HEK293 (cell line): ENCODE measurements at regions not wholly inside any gene's neighbourhood (a gene's known extent, or its start where the extent isn't known, plus 50 kb on each side); places are given as distances from the start of the nearest gene placed in this dataset.

Experiments used
- PRDM1 ChIP-seq: fragments of 450-650 bp; formaldehyde crosslinking; IDR thresholded peaks from 2 replicates; pipeline ENCODE4; 2016; ENCODE audit warnings: missing biosample characterization, missing genetic modification characterization
- REST ChIP-seq: fragments of 450-650 bp; formaldehyde crosslinking; IDR thresholded peaks from 2 replicates; pipeline ENCODE4 v1.5.1; 2016; ENCODE audit warnings: missing biosample characterization, missing genetic modification characterization
- YY1 ChIP-seq: fragments of 450-650 bp; formaldehyde crosslinking; IDR thresholded peaks from 2 replicates; pipeline ENCODE4 v1.5.1; 2018; ENCODE audit warnings: missing biosample characterization, missing genetic modification characterization
- ZBTB20 ChIP-seq: fragments of 450-650 bp; formaldehyde crosslinking; IDR thresholded peaks from 2 replicates; pipeline ENCODE4 v1.5.1; 2016; ENCODE audit warnings: missing biosample characterization, missing genetic modification characterization
- ZBTB49 ChIP-seq: fragments of 450-650 bp; formaldehyde crosslinking; IDR thresholded peaks from 2 replicates; pipeline ENCODE4 v1.5.1; 2016; ENCODE audit warnings: missing biosample characterization, missing genetic modification characterization, low read depth
- ZBTB7A ChIP-seq: fragments of 450-650 bp; formaldehyde crosslinking; IDR thresholded peaks from 2 replicates; pipeline ENCODE4 v1.5.1; 2016; ENCODE audit warnings: low read depth, missing biosample characterization, missing genetic modification characterization
- ZFP41 ChIP-seq: fragments of 450-650 bp; formaldehyde crosslinking; IDR thresholded peaks from 2 replicates; pipeline ENCODE4 v1.5.1; 2016; ENCODE audit warnings: missing biosample characterization, missing genetic modification characterization, borderline replicate concordance
- ZNF114 ChIP-seq: fragments of 450-650 bp; formaldehyde crosslinking; IDR thresholded peaks from 2 replicates; pipeline ENCODE4 v1.5.0; 2017; ENCODE audit warnings: missing biosample characterization, missing genetic modification characterization
- ZNF121 ChIP-seq: fragments of 450-650 bp; formaldehyde crosslinking; IDR thresholded peaks from 2 replicates; pipeline ENCODE4 v1.5.1; 2016; ENCODE audit warnings: missing biosample characterization, missing genetic modification characterization
- ZNF654 ChIP-seq: fragments of 450-650 bp; formaldehyde crosslinking; IDR thresholded peaks from 2 replicates; pipeline ENCODE4 v1.5.1; 2016; ENCODE audit warnings: low read depth, missing biosample characterization, missing genetic modification characterization
- ZNF670 ChIP-seq: fragments of 450-650 bp; formaldehyde crosslinking; IDR thresholded peaks from 2 replicates; pipeline ENCODE4 v1.5.1; 2016; ENCODE audit warnings: missing biosample characterization, missing genetic modification characterization, low read depth
- TF ChIP-seq, protein P1 (sequence below): fragments of 450-650 bp; formaldehyde crosslinking; IDR thresholded peaks from 2 replicates; pipeline ENCODE4 v1.5.1; 2016; ENCODE audit warnings: missing biosample characterization, missing genetic modification characterization

DNA sequence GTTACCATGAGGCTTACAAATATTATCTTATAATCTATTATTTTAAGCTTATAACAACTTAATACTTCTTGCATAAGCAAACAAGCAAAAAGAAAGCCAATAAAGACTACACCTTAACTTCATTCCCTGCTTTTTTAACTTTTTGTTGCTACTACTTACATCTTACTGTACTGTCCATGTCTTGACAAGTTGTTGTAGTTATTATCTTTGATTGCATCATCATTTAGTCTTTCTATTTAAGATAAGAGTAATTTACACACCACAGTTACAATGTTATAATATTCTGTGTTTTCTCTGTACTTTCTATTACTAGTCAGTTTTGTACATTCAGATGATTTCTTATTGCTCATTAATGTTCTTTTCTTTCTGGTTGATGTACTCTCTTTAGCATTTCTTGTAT, 346.6 kb downstream of the SMARCA1 start:
- no peak for TF ChIP-seq ZNF670 (tag by site-specific recombination)
- TF ChIP-seq YY1: no peak
- TF ChIP-seq, protein P1, sequence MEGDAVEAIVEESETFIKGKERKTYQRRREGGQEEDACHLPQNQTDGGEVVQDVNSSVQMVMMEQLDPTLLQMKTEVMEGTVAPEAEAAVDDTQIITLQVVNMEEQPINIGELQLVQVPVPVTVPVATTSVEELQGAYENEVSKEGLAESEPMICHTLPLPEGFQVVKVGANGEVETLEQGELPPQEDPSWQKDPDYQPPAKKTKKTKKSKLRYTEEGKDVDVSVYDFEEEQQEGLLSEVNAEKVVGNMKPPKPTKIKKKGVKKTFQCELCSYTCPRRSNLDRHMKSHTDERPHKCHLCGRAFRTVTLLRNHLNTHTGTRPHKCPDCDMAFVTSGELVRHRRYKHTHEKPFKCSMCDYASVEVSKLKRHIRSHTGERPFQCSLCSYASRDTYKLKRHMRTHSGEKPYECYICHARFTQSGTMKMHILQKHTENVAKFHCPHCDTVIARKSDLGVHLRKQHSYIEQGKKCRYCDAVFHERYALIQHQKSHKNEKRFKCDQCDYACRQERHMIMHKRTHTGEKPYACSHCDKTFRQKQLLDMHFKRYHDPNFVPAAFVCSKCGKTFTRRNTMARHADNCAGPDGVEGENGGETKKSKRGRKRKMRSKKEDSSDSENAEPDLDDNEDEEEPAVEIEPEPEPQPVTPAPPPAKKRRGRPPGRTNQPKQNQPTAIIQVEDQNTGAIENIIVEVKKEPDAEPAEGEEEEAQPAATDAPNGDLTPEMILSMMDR (tag by site-specific recombination): no peak
- TF ChIP-seq PRDM1: no peak
- no peak for TF ChIP-seq ZFP41 (tag by site-specific recombination)
- no peak for TF ChIP-seq ZBTB49 (tag by site-specific recombination)
- TF ChIP-seq ZBTB7A: no peak
- TF ChIP-seq ZBTB20: no peak
- TF ChIP-seq REST (tag by site-specific recombination): no peak
- no peak for TF ChIP-seq ZNF121 (tag by site-specific recombination)
- no peak for TF ChIP-seq ZNF654 (tag by site-specific recombination)
- no peak for TF ChIP-seq ZNF114 (tag by site-specific recombination)
